Upper lobe of left lung (tissue), 4 donors: ENCODE measurements at regions not wholly inside any gene's neighbourhood (a gene's known extent, or its start where the extent isn't known, plus 50 kb on each side); places are given as distances from the start of the nearest gene placed in this dataset.

Experiments used
- CTCF ChIP-seq, 6 experiments: fragments of 450-650 bp in 4 of 6; fragments of 200-600 bp in 2 of 6; sonication (generic) in 2 of 6; IDR thresholded peaks; one replicate each; pipeline ENCODE4 v1.5.1; 2016 to 2019; ENCODE audit warnings: antibody characterized with exemption in 6 of 6
- EP300 ChIP-seq, 4 donors: sonication (generic); formaldehyde crosslinking; IDR thresholded peaks; one replicate each; pipeline ENCODE4 v1.5.1; 2017; ENCODE audit warnings: antibody characterized with exemption in 4 of 4, control low read depth in 2 of 4
- POLR2A ChIP-seq, 4 donors: fragments of 450-650 bp; IDR thresholded peaks; one replicate each; pipeline ENCODE4 v1.5.1; 2016 to 2017; ENCODE audit warnings: antibody characterized with exemption in 4 of 4, mild to moderate bottlenecking in 2 of 4
- POLR2AphosphoS5 ChIP-seq, 2 donors: sonication (generic); formaldehyde crosslinking; IDR thresholded peaks; one replicate each; pipeline ENCODE4 v1.5.1; 2017; ENCODE audit warnings: antibody characterized with exemption in 2 of 2

GRCh38 chr5:136740228-136740627 is 374.9 kb upstream of the TRPC7 start:
- TF ChIP-seq CTCF (IDR thresholded peaks at IDR 0.05) (no peak), POLR2AphosphoS5 (IDR thresholded peaks at IDR 0.05) (no peak), POLR2A (IDR thresholded peaks at IDR 0.05) (no peak), EP300 (IDR thresholded peaks at IDR 0.05) (no peak)
